Endothelial cell of umbilical vein (primary cell): ENCODE measurements at regions not wholly inside any gene's neighbourhood (a gene's known extent, or its start where the extent isn't known, plus 50 kb on each side); places are given as distances from the start of the nearest gene placed in this dataset.

Experiments used
- JUN ChIP-seq: IDR thresholded peaks from 2 replicates; pipeline ENCODE4 v1.6.1; 2011; ENCODE audit warnings: borderline replicate concordance, low read depth; ENCODE audit not compliant: insufficient read length, insufficient read depth
- TF ChIP-seq, protein P1 (sequence below), 2 donors: IDR thresholded peaks; 1 replicate in 1 of 2; 2 replicates in 1 of 2; pipeline ENCODE4 v1.5.1; 2011; ENCODE audit warnings: low read length in 2 of 2, mild to moderate bottlenecking in 2 of 2, moderate library complexity in 2 of 2, control low read depth in 1 of 2, inconsistent platforms in 1 of 2, low read depth in 1 of 2; ENCODE audit not compliant: insufficient read depth in 1 of 2; ENCODE audit errors: extremely low read depth in 1 of 2

- TF ChIP-seq, protein P1, sequence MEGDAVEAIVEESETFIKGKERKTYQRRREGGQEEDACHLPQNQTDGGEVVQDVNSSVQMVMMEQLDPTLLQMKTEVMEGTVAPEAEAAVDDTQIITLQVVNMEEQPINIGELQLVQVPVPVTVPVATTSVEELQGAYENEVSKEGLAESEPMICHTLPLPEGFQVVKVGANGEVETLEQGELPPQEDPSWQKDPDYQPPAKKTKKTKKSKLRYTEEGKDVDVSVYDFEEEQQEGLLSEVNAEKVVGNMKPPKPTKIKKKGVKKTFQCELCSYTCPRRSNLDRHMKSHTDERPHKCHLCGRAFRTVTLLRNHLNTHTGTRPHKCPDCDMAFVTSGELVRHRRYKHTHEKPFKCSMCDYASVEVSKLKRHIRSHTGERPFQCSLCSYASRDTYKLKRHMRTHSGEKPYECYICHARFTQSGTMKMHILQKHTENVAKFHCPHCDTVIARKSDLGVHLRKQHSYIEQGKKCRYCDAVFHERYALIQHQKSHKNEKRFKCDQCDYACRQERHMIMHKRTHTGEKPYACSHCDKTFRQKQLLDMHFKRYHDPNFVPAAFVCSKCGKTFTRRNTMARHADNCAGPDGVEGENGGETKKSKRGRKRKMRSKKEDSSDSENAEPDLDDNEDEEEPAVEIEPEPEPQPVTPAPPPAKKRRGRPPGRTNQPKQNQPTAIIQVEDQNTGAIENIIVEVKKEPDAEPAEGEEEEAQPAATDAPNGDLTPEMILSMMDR (IDR thresholded peaks at IDR 0.05; ENCODE audit: extremely low read depth in 1 of 2, insufficient read depth in 1 of 2, low read depth in 1 of 2, low read length in 2 of 2), result no peak
- TF ChIP-seq JUN, result no peak
These were observed 89.5 kb upstream of the ANKRD55 start for GRCh38 chr5:56322592-56322991.
